DOHH2 (cell line): ENCODE measurements at regions not wholly inside any gene's neighbourhood (a gene's known extent, or its start where the extent isn't known, plus 50 kb on each side); places are given as distances from the start of the nearest gene placed in this dataset.

ENCODE experiments used
- H3F3A ChIP-seq: fragments of 200-600 bp; sonication (generic), shearing (Covaris generic); 2 replicates; pipeline ENCODE4 v1.6.0; 2016; ENCODE audit warnings: antibody characterized with exemption, mild to moderate bottlenecking; ENCODE audit not compliant: control insufficient read depth, insufficient read depth
- H3K27ac ChIP-seq: fragments of 200-600 bp; sonication (generic); 2 replicates; pipeline ENCODE4 v1.5.1; 2014; ENCODE audit warnings: low read depth, mild to moderate bottlenecking, low read length, moderate library complexity
- H3K27me3 ChIP-seq: fragments of 200-600 bp; sonication (generic); 2 replicates; pipeline ENCODE4 v1.6.1; 2014; ENCODE audit warnings: mild to moderate bottlenecking, low read length, mixed read lengths; ENCODE audit not compliant: control insufficient read depth
- H3K36me3 ChIP-seq: fragments of 200-600 bp; sonication (generic); 2 replicates; pipeline ENCODE4 v1.6.1; 2014; ENCODE audit warnings: mild to moderate bottlenecking, low read length, moderate library complexity, mixed read lengths; ENCODE audit not compliant: control insufficient read depth
- H3K4me1 ChIP-seq: fragments of 200-600 bp; sonication (generic); 2 replicates; pipeline ENCODE4 v1.6.1; 2014; ENCODE audit warnings: mild to moderate bottlenecking, low read length, mixed read lengths; ENCODE audit not compliant: control insufficient read depth
- H3K4me2 ChIP-seq: fragments of 200-600 bp; sonication (generic); 2 replicates; pipeline ENCODE4 v1.6.0; 2014; ENCODE audit warnings: mild to moderate bottlenecking, low read length, moderate library complexity
- H3K4me3 ChIP-seq: fragments of 200-600 bp; sonication (generic); 2 replicates; pipeline ENCODE4 v1.5.1; 2014; ENCODE audit warnings: mild to moderate bottlenecking, low read length, mixed read lengths
- H3K79me2 ChIP-seq: fragments of 200-600 bp; sonication (generic); 2 replicates; pipeline ENCODE4 v1.6.1; 2014; ENCODE audit warnings: mild to moderate bottlenecking, low read length, mixed read lengths; ENCODE audit not compliant: control insufficient read depth
- H3K9me2 ChIP-seq: fragments of 200-600 bp; sonication (generic); replicated peaks from 2 replicates; pipeline ENCODE4 v1.6.1; 2014; ENCODE audit warnings: mild to moderate bottlenecking, low read length, mixed read lengths; ENCODE audit not compliant: control insufficient read depth
- H3K9me3 ChIP-seq: fragments of 200-600 bp; sonication (generic); 2 replicates; pipeline ENCODE4 v1.6.1; 2014; ENCODE audit warnings: antibody characterized with exemption, low read length, mixed read lengths; ENCODE audit not compliant: control insufficient read depth, insufficient read depth
- H4K20me1 ChIP-seq: fragments of 200-600 bp; sonication (generic); 2 replicates; pipeline ENCODE4 v1.6.0; 2014; ENCODE audit warnings: low read depth, mild to moderate bottlenecking, antibody characterized with exemption, low read length, moderate library complexity; ENCODE audit not compliant: control insufficient read depth, insufficient read depth
- CTCF ChIP-seq: fragments of 200-600 bp; sonication (generic); IDR thresholded peaks from one replicate; pipeline ENCODE4 v1.5.1; 2014; ENCODE audit warnings: antibody characterized with exemption, mild to moderate bottlenecking, low read depth, low read length; ENCODE audit not compliant: poor library complexity, severe bottlenecking
- EZH2phosphoT487 ChIP-seq: fragments of 200-600 bp; sonication (generic); IDR thresholded peaks from 2 replicates; pipeline ENCODE4 v1.6.1; 2017; ENCODE audit warnings: borderline replicate concordance, mild to moderate bottlenecking, antibody characterized with exemption, low read length, moderate library complexity, mixed read lengths

- TF ChIP-seq CTCF (no peak), EZH2phosphoT487 (no peak)
Observed at GRCh38 chr12:77606348-77606747, 224.3 kb upstream of the NAV3 start.

GRCh38 chr12:77603946-77604345 is 226.7 kb upstream of the NAV3 start:
- no peaks in the 10 kb centered on the region for H3K9me2 ChIP-seq
- TF ChIP-seq CTCF (no peak), EZH2phosphoT487 (no peak)
- H3K4me3 ChIP-seq: no peak overlapping the region
- H3F3A ChIP-seq: no peaks in the 10 kb centered on the region
- no peaks in the 10 kb centered on the region for H3K79me2 ChIP-seq
- peaks cover 4% of the 10 kb centered on the region; the same call in 1 of the 2 replicates for H3K27me3 ChIP-seq
- H3K27ac ChIP-seq: no peak overlapping the region
- H3K9me3 ChIP-seq: no peaks in the 10 kb centered on the region
- H3K4me1 ChIP-seq: no peaks in the 10 kb centered on the region
- H3K4me2 ChIP-seq: no peak overlapping the region
- no peaks in the 10 kb centered on the region for H3K36me3 ChIP-seq
- no peaks in the 10 kb centered on the region for H4K20me1 ChIP-seq

More at GRCh38 chr12:77606348-77606747, 224.3 kb upstream of the NAV3 start:
- Histone ChIP-seq H3F3A (no peaks in the 10 kb centered on the region), H3K9me3 (no peaks in the 10 kb centered on the region), H3K27ac (no peak overlapping the region), H3K4me1 (no peaks in the 10 kb centered on the region), H3K4me2 (no peak overlapping the region), H3K9me2 (no peaks in the 10 kb centered on the region), H3K4me3 (no peak overlapping the region), H4K20me1 (no peaks in the 10 kb centered on the region), H3K36me3 (no peaks in the 10 kb centered on the region), H3K79me2 (no peaks in the 10 kb centered on the region), H3K27me3 (peaks cover 4% of the 10 kb centered on the region; the same call in 1 of the 2 replicates)

GRCh38 chr12:77601069-77601468 is 229.6 kb upstream of the NAV3 start:
- H3K27ac ChIP-seq: no peak overlapping the region
- H3K4me3 ChIP-seq: no peak overlapping the region
- H3K9me2 ChIP-seq: no peaks in the 10 kb centered on the region
- H3K79me2 ChIP-seq: no peaks in the 10 kb centered on the region
- H3K9me3 ChIP-seq: no peaks in the 10 kb centered on the region
- H4K20me1 ChIP-seq: no peaks in the 10 kb centered on the region
- peaks cover 4% of the 10 kb centered on the region; the same call in 1 of the 2 replicates for H3K27me3 ChIP-seq
- H3F3A ChIP-seq: no peaks in the 10 kb centered on the region
- no peaks in the 10 kb centered on the region for H3K4me1 ChIP-seq
- TF ChIP-seq CTCF: no peak
- TF ChIP-seq EZH2phosphoT487: no peak
- H3K4me2 ChIP-seq: no peak overlapping the region
- no peaks in the 10 kb centered on the region for H3K36me3 ChIP-seq

- H3K27me3 ChIP-seq: peaks cover 4% of the 10 kb centered on the region; the same call in 1 of the 2 replicates
- H3K4me3 ChIP-seq: no peak overlapping the region
- H3K79me2 ChIP-seq: no peaks in the 10 kb centered on the region
- no peaks in the 10 kb centered on the region for H3K9me3 ChIP-seq
- H3K27ac ChIP-seq: no peak overlapping the region
- no peaks in the 10 kb centered on the region for H3K36me3 ChIP-seq
- H3K4me2 ChIP-seq: no peak overlapping the region
- H3F3A ChIP-seq: no peaks in the 10 kb centered on the region
- H4K20me1 ChIP-seq: no peaks in the 10 kb centered on the region
- H3K4me1 ChIP-seq: no peaks in the 10 kb centered on the region
- no peak for TF ChIP-seq EZH2phosphoT487
- no peak for TF ChIP-seq CTCF
- no peaks in the 10 kb centered on the region for H3K9me2 ChIP-seq
Observed at GRCh38 chr12:77600468-77600843, 230.2 kb upstream of the NAV3 start.
